ENCODE measurements at regions not wholly inside any gene's neighbourhood (a gene's known extent, or its start where the extent isn't known, plus 50 kb on each side); places are given as distances from the start of the nearest gene placed in this dataset.

DNA sequence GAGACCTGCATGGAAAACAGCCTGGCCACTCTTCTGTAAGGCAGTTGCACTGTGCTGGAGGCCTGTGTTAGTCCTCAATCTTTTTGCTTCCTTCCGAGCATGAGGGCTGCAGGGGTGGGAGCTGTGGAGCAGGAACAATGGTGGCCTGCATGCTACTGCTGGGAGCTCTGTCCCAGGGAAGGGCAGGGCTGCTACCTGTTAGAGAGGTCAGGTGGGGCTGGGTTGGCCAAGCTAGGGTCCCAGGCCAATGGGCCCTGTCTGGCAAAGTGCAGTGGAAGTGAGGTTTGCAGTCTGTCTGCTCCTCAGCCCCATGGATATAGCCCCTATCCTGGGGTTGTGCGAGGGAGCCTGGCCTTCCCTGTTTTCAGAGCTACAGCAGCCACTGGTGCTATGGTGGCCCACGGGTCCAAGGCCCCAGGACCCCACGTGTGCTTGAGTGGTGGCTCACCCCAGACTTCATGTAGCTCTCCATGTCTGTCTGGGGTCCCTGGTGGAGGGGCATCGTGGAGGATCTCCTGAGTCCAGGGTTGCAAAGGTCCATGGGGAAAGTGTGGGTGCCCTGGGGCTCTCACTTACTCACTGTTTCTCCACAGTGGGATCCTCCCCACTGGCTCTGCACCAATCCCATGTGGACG lies 1212.6 kb upstream of the NXPH2 start:
- TF ChIP-seq EZH2phosphoT487 (IDR thresholded peaks at IDR 0.05; ENCODE audit: low read depth), result no peak
- TF ChIP-seq, protein P1, sequence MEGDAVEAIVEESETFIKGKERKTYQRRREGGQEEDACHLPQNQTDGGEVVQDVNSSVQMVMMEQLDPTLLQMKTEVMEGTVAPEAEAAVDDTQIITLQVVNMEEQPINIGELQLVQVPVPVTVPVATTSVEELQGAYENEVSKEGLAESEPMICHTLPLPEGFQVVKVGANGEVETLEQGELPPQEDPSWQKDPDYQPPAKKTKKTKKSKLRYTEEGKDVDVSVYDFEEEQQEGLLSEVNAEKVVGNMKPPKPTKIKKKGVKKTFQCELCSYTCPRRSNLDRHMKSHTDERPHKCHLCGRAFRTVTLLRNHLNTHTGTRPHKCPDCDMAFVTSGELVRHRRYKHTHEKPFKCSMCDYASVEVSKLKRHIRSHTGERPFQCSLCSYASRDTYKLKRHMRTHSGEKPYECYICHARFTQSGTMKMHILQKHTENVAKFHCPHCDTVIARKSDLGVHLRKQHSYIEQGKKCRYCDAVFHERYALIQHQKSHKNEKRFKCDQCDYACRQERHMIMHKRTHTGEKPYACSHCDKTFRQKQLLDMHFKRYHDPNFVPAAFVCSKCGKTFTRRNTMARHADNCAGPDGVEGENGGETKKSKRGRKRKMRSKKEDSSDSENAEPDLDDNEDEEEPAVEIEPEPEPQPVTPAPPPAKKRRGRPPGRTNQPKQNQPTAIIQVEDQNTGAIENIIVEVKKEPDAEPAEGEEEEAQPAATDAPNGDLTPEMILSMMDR (IDR thresholded peaks at IDR 0.05; ENCODE audit: low read depth, low read length), result no peak

Measured in OCI-LY3 (cell line).